Panc1 (cell line): ENCODE measurements at regions not wholly inside any gene's neighbourhood (a gene's known extent, or its start where the extent isn't known, plus 50 kb on each side); places are given as distances from the start of the nearest gene placed in this dataset.

ENCODE experiments used
- CTCF ChIP-seq: fragments of 450-650 bp; IDR thresholded peaks from 2 replicates; pipeline ENCODE4 v1.5.1; 2017; ENCODE audit warnings: mild to moderate bottlenecking
- POLR2AphosphoS5 ChIP-seq: IDR thresholded peaks from 2 replicates; pipeline ENCODE4 v1.6.1; 2012; ENCODE audit warnings: mild to moderate bottlenecking, low read depth, low read length, moderate library complexity

- TF ChIP-seq CTCF (no peak), POLR2AphosphoS5 (no peak)
Observed at GRCh38 chr7:142334236-142334635, 76.4 kb upstream of the PRSS58 start.
